GM21390 (cell line): ENCODE measurements at regions not wholly inside any gene's neighbourhood (a gene's known extent, or its start where the extent isn't known, plus 50 kb on each side); places are given as distances from the start of the nearest gene placed in this dataset.

ENCODE experiments used
- ATAC-seq: cut with Tn5 transposase; IDR thresholded peaks from one replicate; pipeline ENCODE4 v1.9.1; 2021; ENCODE audit not compliant: unreplicated experiment

DNA sequence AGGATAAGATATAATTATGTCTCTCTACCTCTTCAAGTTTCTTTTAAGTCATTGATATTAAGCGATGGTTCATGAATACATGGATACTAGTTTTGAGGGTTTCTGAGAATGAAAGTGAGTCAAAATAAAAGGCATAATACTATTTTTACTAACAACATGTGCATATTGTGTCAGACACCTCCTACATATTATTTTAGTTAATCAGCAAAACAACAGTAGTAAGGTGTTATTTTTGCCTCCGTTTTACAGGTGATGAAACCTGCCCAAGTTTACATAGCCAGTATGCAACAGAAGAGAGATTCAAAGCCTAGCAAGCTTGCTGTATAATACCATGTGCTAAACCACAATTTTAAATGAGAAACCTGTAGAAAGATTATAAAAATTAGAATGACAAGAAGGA is 544.1 kb downstream of the EPHA5 start:
- no peak for ATAC-seq

DNA sequence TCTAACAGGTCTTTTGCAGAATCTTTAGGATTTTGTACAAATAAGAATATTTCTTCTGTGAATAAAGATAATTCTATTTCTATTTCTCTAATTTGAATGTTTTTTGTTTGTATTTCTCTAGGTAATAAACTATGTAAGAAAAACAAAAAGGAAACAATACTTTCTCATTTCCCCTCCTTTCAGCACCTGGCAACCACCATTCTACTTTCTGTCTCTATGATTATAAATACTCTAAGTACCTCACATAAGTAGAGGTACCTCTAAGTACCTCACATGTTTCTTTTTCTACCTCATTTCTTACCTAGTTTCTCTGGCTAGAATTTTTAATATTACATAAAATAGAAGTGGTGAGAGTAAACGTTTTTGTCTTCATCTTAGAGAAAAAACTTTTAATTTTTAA is 550.0 kb downstream of the EPHA5 start:
- ATAC-seq: no peak

DNA sequence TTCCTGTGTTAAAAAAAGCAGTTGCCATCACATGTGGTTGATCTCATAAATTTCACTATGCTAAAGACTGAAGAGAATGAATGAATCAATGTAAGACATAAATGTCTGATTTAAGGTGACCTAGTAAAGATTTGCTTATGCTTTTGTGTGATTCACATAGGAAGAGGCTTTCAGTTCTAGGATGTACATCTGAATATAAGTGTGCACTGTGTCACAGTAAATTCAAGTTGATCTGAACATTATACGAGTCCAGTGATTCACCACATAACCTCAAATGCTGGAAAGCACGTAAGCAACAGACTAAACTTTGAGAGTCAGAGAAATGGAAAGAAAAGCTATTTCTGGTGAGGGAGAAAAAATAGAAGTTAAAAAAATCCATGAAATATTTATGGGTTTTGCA is 567.9 kb downstream of the EPHA5 start:
- no peak for ATAC-seq

DNA sequence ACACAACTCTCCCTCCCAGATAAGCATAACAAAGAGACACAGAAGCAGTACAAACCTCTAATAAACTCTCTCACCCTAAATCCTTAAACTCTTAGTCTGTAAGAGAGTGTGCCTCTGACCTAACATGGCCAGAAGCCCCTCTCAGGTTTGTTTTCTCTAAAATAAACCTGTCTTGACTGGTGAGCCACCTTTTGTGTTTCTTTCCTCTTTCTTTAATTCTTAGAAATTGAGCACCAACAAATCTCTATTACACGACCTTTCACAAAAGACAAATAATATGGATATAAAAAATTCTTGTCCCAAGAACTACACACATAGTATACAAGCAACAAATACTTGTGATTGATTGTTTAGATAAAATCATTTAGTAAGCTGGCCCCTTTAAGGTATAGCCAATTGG is 573.7 kb downstream of the EPHA5 start:
- no peak for ATAC-seq

DNA sequence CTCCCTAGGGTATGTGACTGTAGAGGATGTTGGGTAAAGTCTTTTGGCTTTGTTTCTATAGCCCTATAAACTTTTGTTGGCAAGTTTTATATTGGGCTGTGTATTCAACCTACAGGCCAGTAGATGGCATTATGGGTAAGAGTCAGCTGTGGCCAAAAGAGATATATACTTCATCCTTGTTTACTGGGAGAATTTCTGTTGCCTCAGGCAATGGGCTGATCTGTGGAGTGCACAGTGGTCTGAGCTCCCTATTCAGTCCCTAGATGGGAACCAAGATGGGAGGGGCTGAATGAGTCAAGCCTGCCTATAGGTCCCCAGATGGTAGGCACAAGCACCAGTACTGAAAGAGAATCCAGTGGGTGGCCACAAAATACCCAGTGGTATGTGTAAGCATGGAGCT is 580.6 kb downstream of the EPHA5 start:
- no peak for ATAC-seq

DNA sequence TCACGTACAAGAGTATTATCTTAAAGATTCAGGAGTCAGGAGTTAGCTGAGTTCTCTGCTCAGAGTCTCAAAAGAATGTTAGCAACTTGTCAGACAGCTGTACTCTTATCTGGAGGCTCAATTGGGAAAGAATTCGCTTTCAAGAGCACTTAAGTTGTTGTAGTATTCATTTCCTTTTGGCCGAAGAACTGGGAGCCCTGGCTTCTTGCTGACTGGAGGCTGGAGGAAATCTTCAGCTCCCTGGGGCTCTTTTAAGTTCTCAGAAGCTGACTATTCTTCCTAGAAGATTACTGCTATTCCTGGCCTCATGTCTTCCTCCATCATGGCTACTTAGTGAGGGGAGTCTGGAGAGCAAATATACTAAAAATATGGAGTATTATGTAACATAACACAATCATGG is 587.2 kb downstream of the EPHA5 start:
- ATAC-seq: no peak

DNA sequence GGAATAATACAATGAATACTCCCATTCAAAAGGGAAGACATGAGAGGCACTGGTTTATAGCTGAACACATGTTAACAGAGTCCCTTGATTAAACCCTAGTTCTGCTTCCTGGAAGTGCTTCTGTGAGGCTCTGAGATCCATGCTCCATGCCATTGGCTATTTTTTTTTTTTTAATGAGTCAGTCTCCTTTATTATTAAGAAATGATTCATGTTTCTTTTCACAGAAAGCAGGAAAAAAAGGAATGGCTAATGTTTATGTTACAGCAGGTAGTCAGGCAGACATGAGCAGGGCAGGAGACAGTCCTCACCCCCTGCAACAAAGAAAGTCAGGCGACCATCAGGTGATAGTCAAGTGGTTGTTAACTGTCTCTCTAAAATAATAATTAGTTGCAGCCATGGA is 598.7 kb downstream of the EPHA5 start:
- no peak for ATAC-seq

DNA sequence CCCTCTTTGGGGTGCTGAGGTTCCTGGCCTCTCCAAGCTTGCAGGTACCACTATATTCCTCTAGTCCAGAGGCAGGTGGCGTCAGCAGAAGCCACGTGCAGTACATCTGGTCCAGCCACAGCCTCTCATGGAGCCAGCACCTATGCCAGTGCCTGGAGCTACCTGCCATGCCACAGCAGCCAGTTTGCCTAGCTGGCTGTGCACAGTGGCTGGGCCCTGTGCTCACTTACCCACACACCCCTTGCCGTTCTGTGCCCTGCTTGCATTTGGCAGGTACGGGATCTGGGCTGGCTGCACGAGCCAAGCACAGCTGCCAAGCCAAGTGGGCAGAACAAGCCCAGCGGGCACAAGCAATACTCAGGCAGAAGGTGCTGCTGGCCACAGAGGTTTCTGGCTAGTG is 601.1 kb downstream of the EPHA5 start:
- ATAC-seq: no peak

DNA sequence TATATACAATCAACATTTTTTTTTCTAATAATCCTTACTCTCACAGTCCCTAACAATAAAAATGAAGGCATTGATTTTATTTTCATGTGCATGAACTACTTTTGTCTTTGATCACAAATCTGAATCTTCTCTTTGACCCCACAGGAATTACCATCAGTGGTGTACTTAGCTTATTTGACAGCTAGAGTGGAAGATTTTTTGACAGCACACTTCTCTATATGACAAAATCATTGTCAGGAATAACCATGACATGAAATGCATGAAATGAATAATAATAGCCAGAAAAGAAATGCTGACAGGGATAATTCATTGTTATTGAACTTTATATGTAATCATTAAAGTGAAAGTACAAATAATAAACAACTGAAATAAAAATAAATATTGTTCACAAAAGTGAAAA is 604.2 kb downstream of the EPHA5 start:
- no peak for ATAC-seq

DNA sequence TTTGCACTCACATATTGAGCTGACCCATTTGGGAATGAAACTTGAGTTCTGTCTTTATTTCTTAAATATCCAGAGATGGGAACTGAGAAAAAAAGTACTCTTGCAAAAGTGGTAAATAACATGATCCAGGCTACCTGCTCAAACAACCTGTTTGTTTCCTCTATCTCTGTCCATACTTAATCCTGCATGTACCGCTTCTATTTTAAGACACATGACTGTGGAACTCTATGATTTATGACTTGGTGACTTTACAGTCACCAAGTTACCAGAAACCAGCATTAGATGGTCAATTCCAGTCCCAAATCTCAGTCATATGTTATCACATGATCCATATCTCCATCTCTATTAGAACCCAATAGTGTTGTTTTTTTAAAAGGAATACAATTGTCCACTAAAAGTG is 606.7 kb downstream of the EPHA5 start:
- ATAC-seq: no peak

DNA sequence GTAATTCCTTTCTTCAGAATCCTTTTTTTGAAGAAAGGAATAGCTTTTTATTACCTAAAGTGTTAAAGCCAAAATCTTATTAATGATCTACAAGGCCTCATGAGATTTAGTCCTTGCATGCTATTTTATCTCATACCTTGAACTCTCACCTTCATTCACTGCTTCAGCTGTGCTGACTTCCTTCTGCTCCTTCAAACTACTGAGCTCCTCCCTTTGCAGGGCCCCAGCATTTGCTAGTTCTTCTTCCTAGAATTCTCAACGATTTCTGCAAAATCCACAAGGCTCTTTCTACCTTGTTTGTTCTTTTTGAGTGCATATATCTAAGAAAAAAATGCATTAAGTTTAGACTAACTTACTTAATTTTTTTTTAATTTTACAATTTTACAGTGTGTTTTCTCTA is 619.5 kb downstream of the EPHA5 start:
- no peak for ATAC-seq

DNA sequence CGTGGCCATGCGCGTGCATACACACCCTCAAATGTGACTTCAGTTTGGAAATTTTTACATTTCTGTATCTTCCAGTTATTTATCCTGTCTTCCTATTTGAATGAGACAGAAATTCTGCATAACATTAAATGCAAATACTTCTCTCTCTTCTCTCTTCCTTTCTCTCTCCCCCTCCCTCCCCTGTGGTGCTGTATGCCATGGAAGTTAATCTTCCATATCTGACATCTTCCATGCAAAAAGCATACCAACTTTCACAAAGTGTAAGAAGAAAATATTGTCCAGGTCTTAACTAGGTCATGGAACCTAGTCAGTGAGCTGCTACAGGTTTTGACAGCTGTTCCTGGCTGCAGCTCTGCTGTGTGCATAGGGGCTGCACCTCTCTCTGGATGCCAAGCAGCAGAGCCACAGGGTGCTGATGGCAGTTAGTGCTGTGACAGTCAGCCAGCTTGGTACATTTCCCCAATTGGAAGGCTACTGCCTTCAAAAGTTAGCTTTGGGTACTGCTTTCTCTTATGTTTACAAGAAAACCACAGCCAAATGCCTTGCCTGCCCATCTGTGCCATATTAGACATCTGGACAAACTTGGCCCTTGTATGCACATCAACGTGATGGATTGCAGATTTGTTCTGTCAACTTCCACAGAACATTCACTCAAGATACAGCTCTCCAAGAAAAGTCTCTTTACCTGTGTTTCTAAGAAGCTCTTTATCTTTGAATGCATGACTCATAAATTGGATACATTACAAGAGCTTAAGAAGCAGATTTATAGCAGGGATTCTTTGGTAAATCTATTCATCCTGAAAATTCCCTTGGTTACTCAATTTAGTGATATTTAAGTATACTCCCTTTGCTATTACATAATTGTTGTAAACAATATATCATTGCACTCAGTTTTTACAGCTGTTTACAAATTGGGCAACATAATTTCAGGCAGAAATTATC is 623.8 kb downstream of the EPHA5 start:
- ATAC-seq: no peak

DNA sequence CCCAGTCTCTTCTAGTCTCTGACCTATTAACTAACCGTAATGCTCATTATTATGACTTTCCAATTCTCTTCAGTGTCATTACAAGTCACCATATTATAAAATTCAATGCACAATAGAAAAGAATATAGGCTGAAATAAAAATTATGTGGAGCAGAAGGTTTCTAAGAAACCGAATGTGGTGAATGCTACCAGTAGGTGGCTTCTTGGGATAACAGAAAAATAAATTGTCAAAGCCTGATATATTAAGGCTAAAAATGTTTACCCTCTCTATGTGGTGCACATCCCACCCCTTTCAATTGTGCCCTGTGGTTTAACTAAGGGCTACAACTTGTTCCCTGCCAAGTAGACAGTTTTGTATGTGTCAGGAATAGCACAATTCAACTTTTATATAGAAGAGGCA is 624.6 kb upstream of the TECRL start:
- ATAC-seq: no peak

DNA sequence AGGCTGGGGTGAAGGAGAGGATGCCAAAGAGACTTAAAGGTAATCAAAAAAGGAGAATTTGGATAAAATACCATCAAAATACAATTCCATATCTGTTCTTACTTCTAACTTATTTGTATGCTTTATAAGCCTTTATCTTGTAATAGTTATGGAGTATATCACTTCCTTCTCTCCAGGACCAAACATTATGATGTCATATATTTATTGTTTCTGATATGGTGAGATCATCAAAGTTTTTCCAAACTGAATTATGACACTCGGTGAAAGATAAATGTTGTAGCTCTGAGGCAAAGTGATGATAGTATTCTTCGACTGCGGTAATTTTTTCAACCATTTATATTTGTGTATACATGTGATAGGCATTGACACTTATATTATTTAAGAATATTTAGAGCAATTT is 619.3 kb upstream of the TECRL start:
- no peak for ATAC-seq

DNA sequence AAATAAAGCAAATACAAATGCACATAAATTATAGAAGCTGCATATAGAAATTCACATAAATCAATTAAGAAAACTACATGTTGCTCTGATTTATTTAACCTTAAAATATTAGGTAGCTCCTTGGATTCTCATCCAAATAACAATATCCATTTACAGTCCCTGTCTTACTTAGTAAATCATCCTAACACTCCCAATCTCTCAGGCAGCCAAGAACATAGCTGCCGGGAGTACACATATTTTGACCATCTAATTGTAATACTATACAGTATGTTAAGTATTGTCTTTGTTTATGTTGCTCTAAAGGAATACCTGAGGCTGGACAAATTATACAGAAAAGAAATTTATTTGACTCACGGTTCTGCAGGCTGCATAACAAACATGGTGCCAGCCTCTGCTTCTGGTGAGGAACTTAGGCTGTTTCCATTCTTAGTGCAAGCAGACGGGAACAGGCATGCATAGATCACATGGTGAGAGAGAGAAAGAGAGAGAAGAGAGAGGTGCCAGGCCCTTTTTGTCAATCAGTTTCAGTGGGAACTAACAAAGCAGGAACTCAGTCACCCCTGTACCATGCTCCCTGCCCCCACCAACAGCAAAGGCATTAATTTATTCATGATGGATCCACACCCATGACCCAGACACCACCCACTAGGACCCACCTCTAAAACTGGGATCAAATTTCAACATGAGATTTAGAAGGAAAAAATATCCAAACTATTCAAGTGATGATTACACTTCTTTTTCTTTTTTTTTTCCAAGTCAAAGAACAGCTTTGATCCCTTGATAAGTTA is 614.8 kb upstream of the TECRL start:
- ATAC-seq: no peak

DNA sequence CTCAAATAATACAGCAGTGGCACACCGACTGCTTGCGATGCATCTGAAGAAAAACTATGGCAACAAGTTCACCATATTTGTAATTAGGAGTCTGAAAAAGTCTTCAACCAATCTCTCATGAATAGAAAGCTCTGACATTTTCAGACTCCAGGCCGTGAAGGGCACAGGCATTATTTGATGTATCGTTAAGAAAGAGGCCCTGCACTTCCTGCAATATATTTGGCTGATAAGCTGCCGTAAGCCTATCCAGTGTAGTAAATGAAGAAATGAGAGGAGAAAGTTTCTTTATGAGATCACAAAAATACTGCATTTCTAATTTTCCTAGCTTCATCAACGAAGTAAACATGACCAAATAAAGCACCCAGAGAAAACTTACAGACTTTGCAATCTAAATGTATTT is 613.8 kb upstream of the TECRL start:
- no peak for ATAC-seq

DNA sequence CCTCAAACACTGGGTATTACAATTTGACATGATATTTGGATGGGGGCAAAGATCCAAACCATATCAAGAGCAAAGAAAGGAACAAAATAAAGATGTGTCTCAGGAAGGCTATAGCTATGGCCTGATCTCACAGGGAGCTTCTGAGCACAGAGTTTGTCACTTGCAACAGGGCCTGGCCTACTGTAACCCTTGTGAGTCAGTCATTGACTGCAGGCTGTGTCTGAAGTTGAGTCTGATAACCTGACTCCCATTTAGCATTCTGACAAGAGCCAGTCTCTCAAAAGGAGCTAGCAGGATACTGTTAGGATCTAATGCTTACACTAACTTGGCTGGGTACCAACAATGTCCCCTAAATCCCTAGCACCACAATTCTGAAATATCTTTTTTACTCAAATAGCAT is 612.5 kb upstream of the TECRL start:
- no peak for ATAC-seq

DNA sequence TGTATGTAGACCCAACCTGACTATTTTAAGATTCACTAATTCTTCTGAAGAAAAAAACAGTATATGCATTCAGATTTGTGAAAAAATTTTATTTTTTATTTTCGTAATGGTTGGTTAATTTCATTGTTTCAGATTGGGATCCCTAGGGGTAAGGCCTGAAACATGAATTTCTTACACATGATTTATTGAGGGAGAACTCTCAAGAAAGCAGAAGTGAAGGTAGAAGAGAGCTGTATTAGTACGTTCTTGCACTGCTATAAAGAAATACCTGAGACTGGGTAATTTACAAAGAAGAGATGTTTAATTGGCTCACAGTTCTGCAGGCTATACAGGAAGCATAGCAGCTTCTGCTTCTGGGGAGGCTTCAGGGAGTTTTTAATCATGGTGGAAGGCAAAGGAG is 611.9 kb upstream of the TECRL start:
- no peak for ATAC-seq

DNA sequence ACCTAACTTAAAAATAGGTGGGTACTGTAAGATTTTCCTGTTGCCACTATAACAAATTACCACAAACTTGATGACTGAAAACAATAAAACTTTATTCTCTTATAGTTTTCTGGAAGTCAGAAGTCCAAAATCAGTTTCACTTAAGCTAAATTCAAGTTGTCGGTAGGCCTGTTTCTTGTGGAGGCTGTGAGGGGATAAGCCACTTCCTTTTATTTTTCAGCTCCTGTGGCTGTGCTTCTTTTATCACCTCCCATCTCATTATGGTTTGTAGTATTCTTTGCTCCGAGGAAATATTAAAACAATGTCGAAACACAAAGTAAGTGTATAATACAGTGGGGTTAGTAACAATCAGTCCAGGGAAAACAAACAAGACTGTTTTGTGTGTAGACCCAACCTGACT is 610.5 kb upstream of the TECRL start:
- no peak for ATAC-seq

DNA sequence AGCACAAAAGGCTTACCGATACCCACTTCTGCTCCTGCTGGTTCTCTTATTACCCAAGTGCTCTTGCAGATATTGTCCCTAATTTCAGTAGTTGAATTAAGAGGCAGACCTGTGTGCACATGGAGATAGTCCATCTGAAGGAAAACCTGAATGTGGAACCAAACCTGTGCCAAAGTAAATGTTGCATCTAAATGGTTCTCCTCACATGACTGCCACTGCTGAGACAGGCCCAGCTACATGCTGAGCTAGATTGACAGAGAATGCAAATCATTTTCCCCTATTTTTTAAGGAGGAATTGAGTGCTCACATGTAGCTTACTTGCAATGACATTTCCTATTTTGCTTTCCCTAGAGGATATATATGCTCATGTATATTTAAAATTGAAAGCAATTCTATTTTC is 609.1 kb upstream of the TECRL start:
- ATAC-seq: no peak

DNA sequence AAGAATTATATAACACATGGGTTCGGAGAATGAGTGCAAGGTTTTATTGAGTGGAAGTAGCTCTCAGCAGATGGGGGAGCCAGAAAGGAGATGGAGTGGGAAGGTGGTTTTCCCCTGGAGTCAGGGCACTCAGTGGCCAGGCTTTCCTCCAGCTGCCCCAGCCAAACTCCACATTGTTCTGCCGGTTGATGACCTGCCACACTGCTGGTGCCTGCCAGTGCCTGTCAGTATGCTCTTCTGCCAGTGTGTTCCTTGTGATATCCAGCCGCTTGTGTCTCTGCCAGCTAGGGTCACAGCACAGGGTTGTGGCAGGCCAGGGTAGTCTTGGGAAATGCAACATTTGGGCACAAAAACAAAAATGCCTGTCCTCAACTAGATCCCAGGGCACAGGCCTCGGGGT is 604.8 kb upstream of the TECRL start:
- ATAC-seq: no peak

DNA sequence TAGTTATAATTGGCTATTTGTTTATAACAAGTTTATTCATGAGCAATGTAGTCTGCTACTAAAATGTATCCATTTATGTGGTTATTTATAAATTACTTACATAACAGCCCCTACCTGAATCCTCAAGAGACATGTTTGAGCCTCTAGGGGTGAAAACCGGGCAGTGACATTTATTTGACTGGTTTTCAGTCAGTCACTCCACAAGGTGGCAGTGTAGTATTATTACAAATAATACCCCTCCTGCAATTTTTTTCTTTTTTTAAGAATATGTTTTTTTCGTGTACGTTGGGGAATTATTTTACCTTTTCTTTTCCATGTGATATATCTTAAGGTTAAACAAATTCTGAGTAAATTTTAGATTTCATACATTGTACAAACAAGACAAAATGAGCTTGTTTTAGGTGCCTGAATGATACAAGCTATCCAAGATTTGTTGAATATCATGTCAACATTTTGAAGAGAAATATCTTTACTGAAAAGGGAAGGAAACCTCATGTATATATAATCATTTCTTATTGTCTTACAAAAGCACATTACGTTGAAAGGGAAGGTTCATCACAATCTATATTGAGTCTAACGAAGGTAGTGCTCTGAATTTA is 598.7 kb upstream of the TECRL start:
- ATAC-seq: no peak
